GM21737 (cell line): ENCODE measurements at regions not wholly inside any gene's neighbourhood (a gene's known extent, or its start where the extent isn't known, plus 50 kb on each side); places are given as distances from the start of the nearest gene placed in this dataset.
"Not testable (repeated sequence)": the region's sequence is repeated elsewhere in the genome, so short reads cannot be mapped to it uniquely, and the experiment has no call there.

Experiments
- ATAC-seq: cut with Tn5 transposase; IDR thresholded peaks from one replicate; pipeline ENCODE4 v1.9.1; 2021; ENCODE audit warnings: mild to moderate bottlenecking, moderate library complexity; ENCODE audit not compliant: unreplicated experiment

- ATAC-seq: not testable (repeated sequence)
These were observed 886.7 kb downstream of the FAT4 start for GRCh38 chr4:126201251-126202138.

- no peak for ATAC-seq
These were observed 887.5 kb downstream of the FAT4 start for GRCh38 chr4:126202226-126202625.

GRCh38 chr4:126207910-126208309 is 893.2 kb downstream of the FAT4 start:
- no peak for ATAC-seq

GRCh38 chr4:126209147-126209546 is 894.4 kb downstream of the FAT4 start:
- ATAC-seq: no peak

GRCh38 chr4:126213996-126214395 is 899.2 kb downstream of the FAT4 start:
- no peak for ATAC-seq

GRCh38 chr4:126215759-126216158 is 901.0 kb downstream of the FAT4 start:
- no peak for ATAC-seq

GRCh38 chr4:126216611-126217010 is 901.9 kb downstream of the FAT4 start:
- ATAC-seq: no peak

GRCh38 chr4:126221282-126221681 is 906.5 kb downstream of the FAT4 start:
- ATAC-seq: no peak

GRCh38 chr4:126221717-126222340 is 907.1 kb downstream of the FAT4 start:
- ATAC-seq: no peak

GRCh38 chr4:126223784-126224407 is 909.1 kb downstream of the FAT4 start:
- no peak for ATAC-seq

GRCh38 chr4:126227428-126227827 is 912.7 kb downstream of the FAT4 start:
- no peak for ATAC-seq

- no peak for ATAC-seq
These were observed 915.5 kb downstream of the FAT4 start for GRCh38 chr4:126230269-126230668.

- no peak for ATAC-seq
These were observed 918.7 kb downstream of the FAT4 start for GRCh38 chr4:126233483-126233882.

GRCh38 chr4:126238013-126238412 is 923.3 kb downstream of the FAT4 start:
- no peak for ATAC-seq

GRCh38 chr4:126241634-126242033 is 926.9 kb downstream of the FAT4 start:
- no peak for ATAC-seq

GRCh38 chr4:126242679-126243390 is 928.1 kb downstream of the FAT4 start:
- no peak for ATAC-seq

GRCh38 chr4:126247409-126247808 is 932.7 kb downstream of the FAT4 start:
- no peak for ATAC-seq

GRCh38 chr4:126250006-126250405 is 935.3 kb downstream of the FAT4 start:
- no peak for ATAC-seq

GRCh38 chr4:126251169-126251568 is 936.4 kb downstream of the FAT4 start:
- no peak for ATAC-seq

GRCh38 chr4:126262665-126263064 is 947.9 kb downstream of the FAT4 start:
- ATAC-seq: no peak

GRCh38 chr4:126264839-126265238 is 950.1 kb downstream of the FAT4 start:
- ATAC-seq: no peak
